ENCODE measurements at regions not wholly inside any gene's neighbourhood (a gene's known extent, or its start where the extent isn't known, plus 50 kb on each side); places are given as distances from the start of the nearest gene placed in this dataset.

DNA sequence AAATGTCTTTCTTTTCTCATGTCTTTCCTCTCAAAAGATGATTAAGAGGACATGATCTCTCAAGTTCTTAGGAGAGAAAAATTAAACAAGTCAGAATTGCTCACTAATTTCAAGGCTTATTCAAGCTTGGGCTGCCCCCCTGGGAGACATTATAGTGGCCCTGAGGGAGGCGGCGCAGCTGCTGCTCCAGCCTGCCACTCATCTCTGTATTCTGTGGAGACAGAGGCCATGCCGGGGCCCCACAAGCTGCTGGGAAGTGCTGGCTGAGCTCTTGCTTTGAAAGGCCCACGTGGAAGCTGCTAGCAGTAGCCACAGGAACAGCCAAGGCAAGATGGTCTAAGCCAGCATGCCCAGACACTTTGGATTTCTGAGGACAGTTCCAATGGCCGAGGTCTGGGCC is 267.4 kb downstream of the LNPK start:
- Histone ChIP-seq H3K4me3 (ENCODE audit: low read depth, low read length) (no peak overlapping the region), H3K27ac (ENCODE audit: low read depth, low read length) (no peak overlapping the region), H3K9me3 (ENCODE audit: control insufficient read depth, insufficient read depth, low read length) (no peaks in the 10 kb centered on the region), H3K27me3 (ENCODE audit: control insufficient read depth, insufficient read depth, low read length) (no peaks in the 10 kb centered on the region)
- ChIA-PET CTCF (no interaction called here), POLR2A (no interaction called here)
- no peak for DNase-seq (ENCODE audit: low read depth, low spot score)
- TF ChIP-seq, protein P1, sequence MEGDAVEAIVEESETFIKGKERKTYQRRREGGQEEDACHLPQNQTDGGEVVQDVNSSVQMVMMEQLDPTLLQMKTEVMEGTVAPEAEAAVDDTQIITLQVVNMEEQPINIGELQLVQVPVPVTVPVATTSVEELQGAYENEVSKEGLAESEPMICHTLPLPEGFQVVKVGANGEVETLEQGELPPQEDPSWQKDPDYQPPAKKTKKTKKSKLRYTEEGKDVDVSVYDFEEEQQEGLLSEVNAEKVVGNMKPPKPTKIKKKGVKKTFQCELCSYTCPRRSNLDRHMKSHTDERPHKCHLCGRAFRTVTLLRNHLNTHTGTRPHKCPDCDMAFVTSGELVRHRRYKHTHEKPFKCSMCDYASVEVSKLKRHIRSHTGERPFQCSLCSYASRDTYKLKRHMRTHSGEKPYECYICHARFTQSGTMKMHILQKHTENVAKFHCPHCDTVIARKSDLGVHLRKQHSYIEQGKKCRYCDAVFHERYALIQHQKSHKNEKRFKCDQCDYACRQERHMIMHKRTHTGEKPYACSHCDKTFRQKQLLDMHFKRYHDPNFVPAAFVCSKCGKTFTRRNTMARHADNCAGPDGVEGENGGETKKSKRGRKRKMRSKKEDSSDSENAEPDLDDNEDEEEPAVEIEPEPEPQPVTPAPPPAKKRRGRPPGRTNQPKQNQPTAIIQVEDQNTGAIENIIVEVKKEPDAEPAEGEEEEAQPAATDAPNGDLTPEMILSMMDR (IDR thresholded peaks at IDR 0.05; ENCODE audit: low read depth, low read length) = no peak

DNA sequence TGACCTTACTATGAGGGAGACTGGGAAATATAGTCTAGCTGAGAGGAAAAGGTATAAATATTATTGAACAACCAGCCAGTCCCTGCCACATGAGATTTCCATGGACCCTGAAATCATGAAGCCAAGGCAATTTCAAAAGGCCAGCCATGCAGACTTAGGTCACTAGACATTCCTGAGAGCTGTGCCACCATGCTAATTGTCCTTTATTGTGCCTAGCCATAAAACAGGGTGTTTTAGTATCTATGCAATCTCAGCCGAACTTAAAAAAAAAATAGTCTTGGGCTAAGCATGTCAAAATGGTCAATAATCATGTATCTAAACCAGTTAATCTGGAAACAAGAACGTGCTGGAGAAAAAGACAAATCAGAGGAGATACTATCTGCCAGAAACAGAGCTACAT is 269.5 kb downstream of the LNPK start:
- TF ChIP-seq, protein P1 (IDR thresholded peaks at IDR 0.05; ENCODE audit: low read depth, low read length) = no peak
- ChIA-PET CTCF (no interaction called here), POLR2A (interaction anchor here (0.7 kb wide), 1 partner anchor 123 kb away, joined by 3 read pairs; no protein-coding TSS in a partner anchor)
- Histone ChIP-seq H3K9me3 (ENCODE audit: control insufficient read depth, insufficient read depth, low read length) (no peaks in the 10 kb centered on the region), H3K27ac (ENCODE audit: low read depth, low read length) (no peak overlapping the region), H3K4me3 (ENCODE audit: low read depth, low read length) (no peak overlapping the region), H3K27me3 (ENCODE audit: control insufficient read depth, insufficient read depth, low read length) (no peaks in the 10 kb centered on the region)
- DNase-seq (ENCODE audit: low read depth, low spot score) = no peak

DNA sequence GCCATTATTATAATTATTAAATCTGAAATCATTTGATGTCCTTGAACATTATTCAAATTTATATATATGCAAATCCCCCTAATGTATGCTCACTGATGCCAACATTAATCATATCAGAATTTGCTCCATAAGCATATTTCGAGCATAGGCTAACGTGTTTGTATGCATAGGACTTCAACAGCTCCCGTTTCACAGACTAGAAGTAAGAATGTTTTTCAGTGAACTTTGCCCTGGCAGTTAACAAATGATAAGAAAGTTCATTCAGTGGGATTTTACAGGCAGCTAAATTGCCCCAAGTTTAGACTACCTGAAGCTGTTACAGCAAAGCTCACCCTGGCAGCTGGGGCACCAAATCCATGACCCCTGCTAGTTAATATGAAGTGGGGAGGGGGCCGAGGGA is 272.0 kb downstream of the LNPK start:
- ChIA-PET POLR2A (no interaction called here), CTCF (interaction anchor here (1.2 kb wide), 1 partner anchor 40 kb away, joined by 3 read pairs; no protein-coding TSS in a partner anchor)
- Histone ChIP-seq H3K27ac (ENCODE audit: low read depth, low read length) (no peak overlapping the region), H3K27me3 (ENCODE audit: control insufficient read depth, insufficient read depth, low read length) (peaks cover 2% of the 10 kb centered on the region), H3K4me3 (ENCODE audit: low read depth, low read length) (no peak overlapping the region), H3K9me3 (ENCODE audit: control insufficient read depth, insufficient read depth, low read length) (no peaks in the 10 kb centered on the region)
- no peak for DNase-seq (ENCODE audit: low read depth, low spot score)
- TF ChIP-seq, protein P1 (IDR thresholded peaks at IDR 0.05; ENCODE audit: low read depth, low read length) = no peak

DNA sequence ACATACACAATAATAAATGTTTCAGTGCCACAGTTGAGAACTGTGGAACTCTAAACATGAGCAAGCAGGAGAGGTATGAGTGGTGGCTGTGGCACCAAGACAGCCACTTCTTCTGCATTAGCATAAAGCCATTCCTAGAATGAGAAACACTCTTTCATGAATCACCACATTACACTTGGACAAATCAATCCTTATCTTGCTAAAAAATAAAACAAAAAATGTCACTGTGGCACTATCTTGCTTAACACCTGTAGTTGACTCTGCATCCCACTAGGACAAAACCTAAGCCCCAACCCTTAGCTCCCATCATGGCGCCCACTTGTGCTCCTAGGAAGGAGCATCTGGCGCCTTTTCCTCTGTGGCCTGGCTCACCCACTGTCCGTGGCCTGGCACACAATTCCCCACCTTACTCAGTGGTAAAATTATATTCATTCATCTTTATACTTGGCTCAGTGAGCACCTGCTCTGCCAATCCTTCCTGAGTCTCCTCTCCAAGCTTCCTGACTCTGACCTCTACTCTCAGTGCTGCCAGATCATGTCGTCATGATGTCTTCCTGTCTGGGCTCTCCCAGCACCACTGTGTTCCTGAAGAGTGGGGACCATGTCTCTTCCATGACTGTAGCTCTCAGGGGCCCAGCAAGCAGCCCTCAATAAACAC is 272.9 kb downstream of the LNPK start:
- H3K9me3 ChIP-seq (ENCODE audit: control insufficient read depth, insufficient read depth, low read length) = no peaks in the 10 kb centered on the region
- TF ChIP-seq, protein P1 (IDR thresholded peaks at IDR 0.05; ENCODE audit: low read depth, low read length) = no peak
- POLR2A ChIA-PET = no interaction called here
- no peak overlapping the region for H3K27ac ChIP-seq (ENCODE audit: low read depth, low read length)
- H3K4me3 ChIP-seq (ENCODE audit: low read depth, low read length) = no peak overlapping the region
- CTCF ChIA-PET = no interaction called here
- no peak for DNase-seq (ENCODE audit: low read depth, low spot score)
- peaks cover 2% of the 10 kb centered on the region for H3K27me3 ChIP-seq (ENCODE audit: control insufficient read depth, insufficient read depth, low read length)

DNA sequence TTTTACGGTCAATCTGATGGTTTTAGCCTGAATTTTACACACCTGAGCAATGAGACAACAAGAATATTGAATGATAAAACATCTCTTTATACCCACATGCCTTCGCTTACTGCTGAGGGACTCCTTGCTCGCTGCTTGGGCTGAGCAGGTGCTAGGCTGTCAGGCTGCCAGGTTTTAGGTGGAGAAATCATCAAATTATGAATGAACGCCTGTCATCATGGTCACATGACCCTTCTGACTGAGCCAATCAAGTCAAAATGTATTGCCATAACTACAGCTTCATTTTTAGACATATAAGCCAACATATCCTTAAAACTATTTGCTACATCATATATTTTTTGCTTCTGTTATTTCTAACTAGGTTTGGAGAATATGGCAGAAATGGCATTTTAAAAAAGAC is 274.0 kb downstream of the LNPK start:
- Histone ChIP-seq H3K27ac (ENCODE audit: low read depth, low read length) (no peak overlapping the region), H3K9me3 (ENCODE audit: control insufficient read depth, insufficient read depth, low read length) (no peaks in the 10 kb centered on the region), H3K27me3 (ENCODE audit: control insufficient read depth, insufficient read depth, low read length) (peaks cover 2% of the 10 kb centered on the region), H3K4me3 (ENCODE audit: low read depth, low read length) (no peak overlapping the region)
- ChIA-PET POLR2A (no interaction called here), CTCF (no interaction called here)
- DNase-seq (ENCODE audit: low read depth, low spot score) = no peak
- TF ChIP-seq, protein P1 (IDR thresholded peaks at IDR 0.05; ENCODE audit: low read depth, low read length) = no peak
